IMR-90 (cell line): ENCODE measurements at regions not wholly inside any gene's neighbourhood (a gene's known extent, or its start where the extent isn't known, plus 50 kb on each side); places are given as distances from the start of the nearest gene placed in this dataset.

Experiments used
- ATAC-seq: fragments of 200-7000 bp; cut with Tn5 transposase; 2 replicates; pipeline ENCODE4 v1.9.1; 2020; ENCODE audit warnings: low read depth, mild to moderate bottlenecking, moderate library complexity
- BruUV-seq: library from RNA; stranded (reverse); fragments of 400-500 nt; replicated peaks from 2 replicates; lab custom pipeline; 2021; lab: Mats Ljungman, UMichigan
- CTCF ChIA-PET: fragments of 300-600 bp; formaldehyde crosslinking; extraction: SDS; loops from one replicate; lab custom pipeline; 2021; ENCODE audit warnings: antibody characterized with exemption; lab: Yijun Ruan, JAX
- POLR2A ChIA-PET: fragments of 300-600 bp; sonication (Branson Sonifier 250); formaldehyde crosslinking; loops from one replicate; lab custom pipeline; 2022; ENCODE audit warnings: antibody characterized with exemption; ENCODE audit not compliant: unreplicated experiment; lab: Charles Lee
- DNase-seq: peaks from one replicate; pipeline ENCODE4 v3.0.0; 2013
- H2AFZ ChIP-seq: replicated peaks from 2 replicates; pipeline ENCODE3; 2013; ENCODE audit warnings: low read length, mild to moderate bottlenecking; ENCODE audit not compliant: poor library complexity
- H2AK5ac ChIP-seq: 2 replicates; pipeline ENCODE4 v1.6.1; 2013; ENCODE audit warnings: low read depth, low read length, inconsistent platforms
- H2AK9ac ChIP-seq: replicated peaks from 2 replicates; pipeline ENCODE3; 2013; ENCODE audit warnings: mild to moderate bottlenecking, low read depth, low read length, moderate library complexity; ENCODE audit not compliant: poor library complexity
- H2BK120ac ChIP-seq: 2 replicates; pipeline ENCODE4 v1.6.1; 2013; ENCODE audit warnings: low read depth, low read length, inconsistent platforms
- H2BK15ac ChIP-seq: 3 replicates; pipeline ENCODE4 v1.6.1; 2013; ENCODE audit warnings: low read depth, low read length, inconsistent platforms
- H2BK20ac ChIP-seq: 2 replicates; pipeline ENCODE4 v1.6.1; 2013; ENCODE audit warnings: low read depth, mild to moderate bottlenecking, inconsistent platforms, low read length, moderate library complexity
- H2BK5ac ChIP-seq: 2 replicates; pipeline ENCODE4 v1.6.1; 2013; ENCODE audit warnings: mild to moderate bottlenecking, low read depth, low read length, inconsistent platforms; ENCODE audit not compliant: poor library complexity, severe bottlenecking
- H3K14ac ChIP-seq: replicated peaks from 2 replicates; pipeline ENCODE4 v1.6.1; 2013; ENCODE audit warnings: low read depth, low read length, inconsistent platforms
- H3K18ac ChIP-seq: 2 replicates; pipeline ENCODE4 v1.6.1; 2013; ENCODE audit warnings: low read depth, low read length, control low read depth
- H3K23ac ChIP-seq: 2 replicates; pipeline ENCODE4 v1.6.1; 2013; ENCODE audit warnings: low read depth, low read length, inconsistent platforms
- H3K27ac ChIP-seq: 2 replicates; pipeline ENCODE4 v1.5.1; 2013; ENCODE audit warnings: mild to moderate bottlenecking, control low read depth, low read length; ENCODE audit not compliant: insufficient read depth
- H3K27me3 ChIP-seq: 2 replicates; pipeline ENCODE4 v1.6.1; 2013; ENCODE audit warnings: low read length; ENCODE audit not compliant: control insufficient read depth, insufficient read depth
- H3K36me3 ChIP-seq: 2 replicates; pipeline ENCODE4 v1.6.1; 2013; ENCODE audit warnings: low read length, mixed read lengths; ENCODE audit not compliant: control insufficient read depth, insufficient read depth
- H3K4ac ChIP-seq: 2 replicates; pipeline ENCODE4 v1.6.1; 2013; ENCODE audit warnings: low read depth, low read length, inconsistent platforms
- H3K4me1 ChIP-seq: 2 replicates; pipeline ENCODE4 v1.6.1; 2013; ENCODE audit warnings: low read length, mixed read lengths; ENCODE audit not compliant: control insufficient read depth, insufficient read depth
- H3K4me2 ChIP-seq: 2 replicates; pipeline ENCODE4 v1.6.1; 2013; ENCODE audit warnings: low read depth, mild to moderate bottlenecking, control low read depth, low read length, moderate library complexity
- H3K4me3 ChIP-seq: 2 replicates; pipeline ENCODE4 v1.5.1; 2013; ENCODE audit warnings: low read depth, mild to moderate bottlenecking, control low read depth, low read length, moderate library complexity; ENCODE audit not compliant: insufficient read depth
- H3K56ac ChIP-seq: 2 replicates; pipeline ENCODE4 v1.6.1; 2013; ENCODE audit warnings: low read length, inconsistent platforms; ENCODE audit not compliant: insufficient read depth; ENCODE audit errors: extremely low read depth
- H3K79me1 ChIP-seq, 2 experiments: 2 replicates each; pipeline ENCODE4 v1.6.1; 2013; ENCODE audit warnings: low read length in 2 of 2, inconsistent platforms in 1 of 2, low read depth in 1 of 2
- H3K9ac ChIP-seq: 2 replicates; pipeline ENCODE4 v1.6.1; 2013; ENCODE audit warnings: low read depth, low read length, control low read depth
- H3K9me1 ChIP-seq: 2 replicates; pipeline ENCODE4 v1.6.1; 2013; ENCODE audit warnings: low read length, inconsistent platforms; ENCODE audit not compliant: insufficient read depth
- H3K9me3 ChIP-seq: 2 replicates; pipeline ENCODE4 v1.6.1; 2013; ENCODE audit warnings: low read length; ENCODE audit not compliant: control insufficient read depth, insufficient read depth
- H4K20me1 ChIP-seq: 2 replicates; pipeline ENCODE4 v1.6.1; 2013; ENCODE audit warnings: low read length, inconsistent platforms; ENCODE audit not compliant: insufficient read depth
- H4K5ac ChIP-seq: 2 replicates; pipeline ENCODE4 v1.6.1; 2013; ENCODE audit warnings: mild to moderate bottlenecking, low read depth, low read length, control low read depth
- H4K8ac ChIP-seq, 2 experiments: 2 replicates each; pipeline ENCODE4 v1.6.1; 2013; ENCODE audit warnings: low read depth in 2 of 2, low read length in 2 of 2, control low read depth in 1 of 2, inconsistent platforms in 1 of 2
- H4K91ac ChIP-seq: 2 replicates; pipeline ENCODE4 v1.6.1; 2013; ENCODE audit warnings: low read depth, low read length, inconsistent platforms; ENCODE audit not compliant: insufficient read depth
- BHLHE40 ChIP-seq: fragments of 150-350 bp; IDR thresholded peaks from 2 replicates; pipeline ENCODE4 v1.6.1; 2016; ENCODE audit warnings: mild to moderate bottlenecking, low read depth, low read length
- CEBPB ChIP-seq: IDR thresholded peaks from 2 replicates; pipeline ENCODE4 v1.6.1; 2012; ENCODE audit warnings: low read depth, low read length, improper control_type of control experiment
- MAZ ChIP-seq: IDR thresholded peaks from 2 replicates; pipeline ENCODE4 v1.6.1; 2012; ENCODE audit warnings: low read depth, mild to moderate bottlenecking, low read length, improper control_type of control experiment, moderate library complexity, borderline replicate concordance
- MXI1 ChIP-seq: IDR thresholded peaks from 2 replicates; pipeline ENCODE4 v1.6.1; 2012; ENCODE audit warnings: low read depth, mild to moderate bottlenecking, low read length, moderate library complexity, borderline replicate concordance
- POLR2A ChIP-seq: IDR thresholded peaks from 2 replicates; pipeline ENCODE4 v1.6.1; 2012; ENCODE audit warnings: mild to moderate bottlenecking, low read depth, low read length
- RCOR1 ChIP-seq: IDR thresholded peaks from 2 replicates; pipeline ENCODE4 v1.6.1; 2012; ENCODE audit warnings: mild to moderate bottlenecking, low read length, improper control_type of control experiment; ENCODE audit not compliant: insufficient replicate concordance
- RFX5 ChIP-seq: IDR thresholded peaks from 2 replicates; pipeline ENCODE4 v1.8.0; 2012; ENCODE audit warnings: low read depth, mild to moderate bottlenecking, low read length, moderate library complexity
- WGBS, 2 experiments: methylation state at CpG; one replicate each; pipeline versions ENCODE4 v1.1.5 to v1.1.7; 2013; ENCODE audit warnings: missing lambda C conversion rate in 2 of 2; ENCODE audit not compliant: insufficient read length in 1 of 2; ENCODE audit errors: extremely low coverage in 2 of 2; 5-methylcytosine and 5-hydroxymethylcytosine counted together
- dilution Hi-C: fragments of 300-500 bp; cut with HindIII; formaldehyde crosslinking; loops from one replicate; pipeline ENCODE4 v1.14.3; 2018; ENCODE audit warnings: low sequenced_read_pairs; ENCODE audit not compliant: unreplicated experiment
- in situ Hi-C: fragments of 300-500 bp; cut with MboI; formaldehyde crosslinking; loops from 3 replicates; pipeline ENCODE4 v1.14.3; 2019; ENCODE audit warnings: low sequenced_read_pairs, inconsistent platforms, mixed read lengths
- intact Hi-C: fragments of 100-400 bp; cut with micrococcal nuclease; formaldehyde crosslinking; loops from 2 replicates; pipeline ENCODE4 v1.10.0; 2022
- TF ChIP-seq, protein P1 (sequence below): fragments of 150-350 bp; IDR thresholded peaks from 2 replicates; pipeline ENCODE4 v1.6.1; 2016; ENCODE audit warnings: low read depth, mild to moderate bottlenecking, low read length, moderate library complexity, borderline replicate concordance
- TF ChIP-seq, protein P2 (sequence below): conservative IDR thresholded peaks from 2 replicates; pipeline ENCODE4 v1.5.1; 2012; ENCODE audit warnings: mild to moderate bottlenecking, low read depth, low read length, improper control_type of control experiment

- no peak overlapping the region for H3K56ac ChIP-seq
- POLR2A ChIA-PET: no interaction called here
Measured at GRCh38 chr16:8283195-8283594, 307.1 kb downstream of the TMEM114 start.

More at GRCh38 chr16:8283195-8283594, 307.1 kb downstream of the TMEM114 start:
- WGBS, 2 experiments: no CpG with 5 or more reads among the region's 4 CpGs
- Histone ChIP-seq H2AK9ac (no peak overlapping the region), H4K8ac (no peak overlapping the region), H3K4me1 (no peaks in the 10 kb centered on the region), H4K91ac (no peak overlapping the region), H3K79me1 (no peaks in the 10 kb centered on the region), H3K9me3 (peaks cover 19% of the 10 kb centered on the region), H3K9ac (no peak overlapping the region), H2AFZ (no peak overlapping the region), H3K18ac (no peak overlapping the region), H3K36me3 (no peaks in the 10 kb centered on the region), H3K27me3 (no peaks in the 10 kb centered on the region), H3K14ac (no peak overlapping the region), H2AK5ac (no peak overlapping the region), H3K4ac (no peak overlapping the region), H4K20me1 (no peaks in the 10 kb centered on the region), H2BK120ac (no peak overlapping the region), H2BK15ac (no peak overlapping the region), H4K5ac (no peak overlapping the region), H2BK5ac (no peak overlapping the region), H3K27ac (no peak overlapping the region), H3K4me3 (no peak overlapping the region), H2BK20ac (no peak overlapping the region), H3K9me1 (no peaks in the 10 kb centered on the region), H3K4me2 (no peak overlapping the region), H3K23ac (no peak overlapping the region)
- dilution Hi-C loops: no loop called here
- CTCF ChIA-PET: no interaction called here
- in situ Hi-C loops: no loop called here
- no peak for TF ChIP-seq POLR2A
- TF ChIP-seq, protein P1, sequence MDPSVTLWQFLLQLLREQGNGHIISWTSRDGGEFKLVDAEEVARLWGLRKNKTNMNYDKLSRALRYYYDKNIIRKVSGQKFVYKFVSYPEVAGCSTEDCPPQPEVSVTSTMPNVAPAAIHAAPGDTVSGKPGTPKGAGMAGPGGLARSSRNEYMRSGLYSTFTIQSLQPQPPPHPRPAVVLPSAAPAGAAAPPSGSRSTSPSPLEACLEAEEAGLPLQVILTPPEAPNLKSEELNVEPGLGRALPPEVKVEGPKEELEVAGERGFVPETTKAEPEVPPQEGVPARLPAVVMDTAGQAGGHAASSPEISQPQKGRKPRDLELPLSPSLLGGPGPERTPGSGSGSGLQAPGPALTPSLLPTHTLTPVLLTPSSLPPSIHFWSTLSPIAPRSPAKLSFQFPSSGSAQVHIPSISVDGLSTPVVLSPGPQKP: no peak
- TF ChIP-seq MXI1: no peak
- TF ChIP-seq BHLHE40: no peak
- no peak for TF ChIP-seq MAZ
- TF ChIP-seq, protein P2, sequence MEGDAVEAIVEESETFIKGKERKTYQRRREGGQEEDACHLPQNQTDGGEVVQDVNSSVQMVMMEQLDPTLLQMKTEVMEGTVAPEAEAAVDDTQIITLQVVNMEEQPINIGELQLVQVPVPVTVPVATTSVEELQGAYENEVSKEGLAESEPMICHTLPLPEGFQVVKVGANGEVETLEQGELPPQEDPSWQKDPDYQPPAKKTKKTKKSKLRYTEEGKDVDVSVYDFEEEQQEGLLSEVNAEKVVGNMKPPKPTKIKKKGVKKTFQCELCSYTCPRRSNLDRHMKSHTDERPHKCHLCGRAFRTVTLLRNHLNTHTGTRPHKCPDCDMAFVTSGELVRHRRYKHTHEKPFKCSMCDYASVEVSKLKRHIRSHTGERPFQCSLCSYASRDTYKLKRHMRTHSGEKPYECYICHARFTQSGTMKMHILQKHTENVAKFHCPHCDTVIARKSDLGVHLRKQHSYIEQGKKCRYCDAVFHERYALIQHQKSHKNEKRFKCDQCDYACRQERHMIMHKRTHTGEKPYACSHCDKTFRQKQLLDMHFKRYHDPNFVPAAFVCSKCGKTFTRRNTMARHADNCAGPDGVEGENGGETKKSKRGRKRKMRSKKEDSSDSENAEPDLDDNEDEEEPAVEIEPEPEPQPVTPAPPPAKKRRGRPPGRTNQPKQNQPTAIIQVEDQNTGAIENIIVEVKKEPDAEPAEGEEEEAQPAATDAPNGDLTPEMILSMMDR: no peak
- no peak for TF ChIP-seq CEBPB
- TF ChIP-seq RFX5: no peak
- no peak for TF ChIP-seq RCOR1
- intact Hi-C loops: no loop called here
- DNase-seq (no peak), ATAC-seq (no peak)
- BruUV-seq: no TSS peak
